HUDEP-2 (cell line): ENCODE measurements at regions not wholly inside any gene's neighbourhood (a gene's known extent, or its start where the extent isn't known, plus 50 kb on each side); places are given as distances from the start of the nearest gene placed in this dataset.
"Not testable (repeated sequence)": the region's sequence is repeated elsewhere in the genome, so short reads cannot be mapped to it uniquely, and the experiment has no call there.

Source experiments
- DNase-seq, 76 experiments: peaks; one replicate each; lab custom pipeline; 2025; ENCODE audit not compliant: unreplicated experiment in 76 of 76; lab: John Stamatoyannopoulos, UW

GRCh38 chr1:29808141-29808995 lies 572.0 kb downstream of the PTPRU start:
- DNase-seq, result no peak

DNA sequence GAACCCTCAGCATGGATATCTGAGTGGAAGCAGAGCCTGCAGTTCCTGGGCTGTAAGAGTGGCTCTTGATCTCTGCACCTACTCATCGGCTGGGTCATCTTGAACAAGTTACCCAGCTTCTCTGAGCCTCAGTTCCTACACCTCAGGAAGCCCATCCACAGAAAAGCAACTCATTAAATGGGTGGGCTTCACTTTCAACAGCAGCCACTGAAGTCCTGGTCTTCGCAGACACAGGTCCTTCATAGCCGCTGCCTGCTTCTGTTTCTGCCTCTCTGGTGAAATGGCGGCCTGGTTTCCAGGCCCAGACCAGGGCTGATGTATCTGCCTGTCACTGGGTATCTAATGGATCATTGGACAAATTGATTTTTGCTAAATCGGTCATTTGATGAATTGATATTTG lies 571.4 kb downstream of the PTPRU start:
- no peak for DNase-seq

GRCh38 chr1:29806646-29807319 lies 570.5 kb downstream of the PTPRU start:
- no peak for DNase-seq

DNA sequence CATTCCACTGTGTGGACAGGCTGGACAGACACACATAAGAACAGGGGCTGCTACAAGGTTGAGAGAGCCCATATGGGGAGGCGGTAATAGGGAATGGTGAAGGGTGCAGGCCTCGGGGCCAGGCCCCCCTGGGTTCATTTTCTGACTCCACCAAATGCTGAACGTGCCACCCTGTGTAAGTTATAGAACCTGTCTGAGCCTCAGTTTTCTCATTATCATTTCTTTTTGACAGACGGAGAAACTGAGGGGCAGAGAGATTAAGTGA lies 569.5 kb downstream of the PTPRU start:
- DNase-seq, result no peak

GRCh38 chr1:29805122-29805895 lies 569.0 kb downstream of the PTPRU start:
- no peak for DNase-seq

GRCh38 chr1:29804181-29804899 lies 568.0 kb downstream of the PTPRU start:
- no peak for DNase-seq

DNA sequence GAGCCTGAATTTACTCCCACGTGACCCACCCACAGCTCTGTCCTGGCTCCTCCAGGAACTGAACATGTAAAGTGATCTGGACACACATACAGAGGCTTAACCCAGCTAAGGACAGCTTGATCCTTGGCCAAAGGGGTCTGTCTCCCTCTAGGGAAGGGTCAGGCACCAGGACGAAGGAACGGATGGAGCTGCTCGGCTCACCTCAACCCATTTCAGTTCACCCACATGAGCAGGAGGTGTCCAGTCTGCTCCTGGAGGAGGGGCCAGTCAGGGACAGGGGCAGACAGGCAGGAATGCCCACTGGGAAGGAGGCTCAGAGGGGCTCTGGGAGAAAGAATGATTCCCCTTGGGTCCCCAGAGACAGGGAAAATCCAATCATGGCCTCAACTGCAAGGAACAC lies 567.2 kb downstream of the PTPRU start:
- DNase-seq, result no peak

DNA sequence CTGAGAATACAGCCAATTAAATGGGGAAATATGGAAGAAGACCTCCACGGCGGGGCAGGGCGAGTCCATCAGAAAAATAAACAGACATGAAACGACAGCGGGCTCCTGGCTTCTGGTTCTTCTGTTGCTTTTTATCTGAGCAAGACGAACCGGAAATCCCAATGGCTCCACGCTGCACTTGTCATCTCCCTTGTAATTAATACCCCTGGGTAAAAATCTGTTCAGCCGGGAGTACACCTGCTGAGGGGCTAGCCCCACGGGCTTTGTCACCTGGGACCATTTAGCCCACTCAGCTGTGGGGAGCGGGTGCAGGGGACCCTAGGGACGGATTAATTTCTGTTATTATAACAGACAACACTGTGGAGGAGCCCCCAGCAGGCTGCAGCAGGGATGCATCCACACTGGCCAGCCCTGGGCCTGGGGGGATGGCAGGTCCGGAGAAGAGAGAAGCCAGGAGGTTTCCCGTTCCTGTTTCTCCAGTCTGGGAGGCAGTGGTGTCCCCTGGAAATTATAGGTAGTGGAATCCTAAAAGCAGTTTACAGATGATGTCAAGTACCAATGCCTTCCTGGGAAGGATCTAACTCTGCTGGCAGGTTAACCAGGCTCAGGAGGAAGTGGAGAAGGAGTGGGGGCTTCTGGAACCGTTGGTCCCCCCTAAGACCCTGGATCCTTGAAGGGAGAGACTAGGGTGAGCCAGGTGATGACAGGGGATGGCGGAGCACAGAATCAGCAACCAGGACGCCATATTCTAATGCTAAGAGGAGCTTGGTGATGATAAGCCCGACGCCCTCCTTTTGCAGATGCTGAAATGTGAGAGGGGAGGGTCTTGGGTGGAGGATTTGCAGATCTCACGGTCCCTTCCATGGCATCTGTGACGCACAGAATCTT lies 566.1 kb downstream of the PTPRU start:
- DNase-seq, result no peak

- no peak for DNase-seq
Observed at GRCh38 chr1:29801561-29801973, 565.2 kb downstream of the PTPRU start.

DNA sequence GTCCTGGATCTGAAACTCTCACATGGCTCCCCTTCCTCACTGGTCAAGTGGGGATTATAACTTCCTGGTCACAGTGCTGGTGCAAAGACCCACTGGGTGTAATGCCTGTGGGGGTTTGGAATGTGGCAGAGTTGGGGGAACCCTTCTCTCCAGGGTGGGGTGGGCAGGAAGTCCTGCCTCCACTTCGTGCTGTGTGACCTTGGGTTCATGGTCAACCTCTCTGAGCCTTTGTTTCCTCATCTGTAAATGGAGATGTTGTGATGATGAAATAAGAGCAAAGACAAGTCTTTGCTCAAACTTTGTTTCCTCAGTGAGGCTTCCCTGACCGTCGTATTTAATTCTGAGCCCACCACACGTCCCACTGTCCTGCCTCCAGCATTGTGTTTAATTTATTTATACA lies 564.7 kb downstream of the PTPRU start:
- DNase-seq, result no peak

DNA sequence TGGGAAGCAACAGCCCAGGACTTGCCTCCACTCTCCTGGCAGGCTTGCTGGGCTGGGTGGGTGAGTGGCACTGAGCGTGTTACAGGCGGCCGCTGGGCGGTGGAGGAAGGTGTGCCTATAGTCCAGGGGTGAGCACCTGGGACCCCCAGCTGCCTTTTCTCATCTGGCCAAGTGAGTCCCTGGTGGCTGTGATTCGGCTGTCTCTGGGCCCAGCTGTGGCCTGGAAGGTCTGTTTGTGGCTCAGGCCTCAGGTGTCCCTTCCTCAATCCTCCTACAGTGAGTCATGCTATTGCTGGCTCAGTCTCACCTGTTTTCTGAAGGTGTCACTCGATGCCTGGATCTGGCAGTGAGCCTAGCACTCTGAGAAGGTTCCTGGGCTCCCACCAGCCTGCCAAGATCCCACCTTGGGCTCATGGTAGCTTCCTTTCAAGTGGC lies 564.2 kb downstream of the PTPRU start:
- DNase-seq, result no peak

DNA sequence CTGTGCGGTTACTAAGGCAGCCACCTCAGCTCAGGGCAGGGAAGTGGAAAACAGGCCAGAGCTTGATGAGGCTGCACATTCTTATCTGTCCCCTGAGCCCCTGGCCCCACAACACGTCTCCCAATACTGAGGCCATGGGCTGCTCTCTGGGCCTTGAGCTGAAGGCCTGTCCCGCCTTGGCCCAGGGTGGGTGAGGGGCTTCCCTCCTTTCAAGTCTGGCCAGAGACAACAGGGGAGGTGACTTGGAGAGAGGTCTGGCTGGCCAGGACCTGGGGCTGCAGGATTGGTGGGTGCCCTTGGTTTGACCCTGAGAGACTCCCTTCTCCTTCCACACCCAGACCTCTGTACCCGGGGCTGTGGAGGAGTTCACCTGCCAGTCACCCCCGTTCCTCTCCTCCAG lies 563.8 kb downstream of the PTPRU start:
- no peak for DNase-seq

GRCh38 chr1:29798699-29799566 lies 562.6 kb downstream of the PTPRU start:
- no peak for DNase-seq

DNA sequence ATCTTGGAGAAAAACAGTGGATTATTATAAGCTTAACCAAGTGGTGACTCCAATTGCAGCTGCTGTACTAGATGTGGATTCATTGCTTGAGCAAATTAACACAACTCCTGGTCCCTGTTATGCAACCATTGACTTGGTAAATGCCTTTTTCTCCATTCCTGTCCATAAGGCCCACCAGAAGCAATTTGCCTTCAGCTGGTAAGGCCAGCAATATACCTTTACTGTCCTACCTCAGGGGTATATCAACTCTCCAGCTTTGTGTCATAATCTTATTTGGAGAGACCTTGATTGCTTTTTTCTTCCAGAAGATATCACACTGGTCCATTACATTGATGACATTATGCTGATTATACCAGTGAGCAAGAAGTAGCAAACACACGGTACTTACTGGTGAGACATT lies 560.8 kb downstream of the PTPRU start:
- DNase-seq, result not testable (repeated sequence)

- not testable (repeated sequence) for DNase-seq
Observed at GRCh38 chr1:29795965-29796364, 559.6 kb downstream of the PTPRU start.

GRCh38 chr1:29793653-29794348 lies 557.5 kb downstream of the PTPRU start:
- no peak for DNase-seq

- peak in 65 of 76 experiments; percentile 2 to 81 (median 37) for DNase-seq
Observed at GRCh38 chr1:29793101-29793546, 556.8 kb downstream of the PTPRU start.

GRCh38 chr1:29789910-29790247 lies 553.6 kb downstream of the PTPRU start:
- DNase-seq, result no peak
